SK-N-SH (cell line): ENCODE measurements at regions not wholly inside any gene's neighbourhood (a gene's known extent, or its start where the extent isn't known, plus 50 kb on each side); places are given as distances from the start of the nearest gene placed in this dataset.

Experiments
- CTCF ChIA-PET: fragments of 300-600, 350-600 bp; formaldehyde crosslinking; extraction: SDS; loops from one replicate; lab custom pipeline; 2021; lab: Yijun Ruan, JAX
- POLR2A ChIA-PET: fragments of 350-600 bp; sonication (Branson Sonifier 250); formaldehyde crosslinking; extraction: SDS; loops from one replicate; lab custom pipeline; 2020; ENCODE audit warnings: antibody characterized with exemption, inconsistent platforms; lab: Yijun Ruan, JAX
- DNase-seq: peaks from one replicate; pipeline ENCODE4 v3.0.0; 2012
- H2AFZ ChIP-seq: fragments of 200-600 bp; sonication (generic); 2 replicates; pipeline ENCODE4 v1.8.1; 2016; ENCODE audit warnings: antibody characterized with exemption, mild to moderate bottlenecking, low read depth
- H3F3A ChIP-seq: fragments of 200-600 bp; sonication (generic); replicated peaks from 2 replicates; pipeline ENCODE3; 2016; ENCODE audit warnings: antibody characterized with exemption, mild to moderate bottlenecking; ENCODE audit not compliant: insufficient read depth
- H3K27ac ChIP-seq, 2 experiments: fragments of 200-500 bp in 1 of 2; fragments of 200-600 bp in 1 of 2; sonication (Bioruptor generic) in 1 of 2; sonication (generic), shearing (Covaris generic) in 1 of 2; 2 replicates each; pipeline versions ENCODE4 v1.5.1 to v1.6.1; 2014 to 2016; ENCODE audit warnings: low read depth in 2 of 2, inconsistent platforms in 1 of 2, low read length in 1 of 2, mild to moderate bottlenecking in 1 of 2, mixed read lengths in 1 of 2
- H3K27me3 ChIP-seq: fragments of 200-600 bp; sonication (generic), shearing (Covaris generic); 2 replicates; pipeline ENCODE4 v1.6.1; 2016; ENCODE audit warnings: mixed run types; ENCODE audit not compliant: insufficient read depth
- H3K36me3 ChIP-seq, 2 experiments: fragments of 200-500 bp in 1 of 2; fragments of 200-600 bp in 1 of 2; sonication (Bioruptor generic) in 1 of 2; sonication (generic) in 1 of 2; replicated peaks in 1 of 2; 2 replicates each; pipeline versions ENCODE3 to v1.5.1; 2014 to 2016; ENCODE audit warnings: low read length in 1 of 2, mild to moderate bottlenecking in 1 of 2; ENCODE audit not compliant: insufficient read depth in 2 of 2, control insufficient read depth in 1 of 2
- H3K4me1 ChIP-seq, 2 experiments: fragments of 200-500 bp in 1 of 2; fragments of 200-600 bp in 1 of 2; sonication (Bioruptor generic) in 1 of 2; sonication (generic), shearing (Covaris generic) in 1 of 2; 2 replicates each; pipeline versions ENCODE4 v1.5.1 to v1.6.1; 2014 to 2016; ENCODE audit warnings: low read depth in 1 of 2, low read length in 1 of 2, mixed run types in 1 of 2; ENCODE audit not compliant: insufficient read depth in 2 of 2, control insufficient read depth in 1 of 2
- H3K4me2 ChIP-seq: fragments of 200-600 bp; sonication (generic), shearing (Covaris generic); 2 replicates; pipeline ENCODE4 v1.6.1; 2017; ENCODE audit warnings: mixed run types
- H3K4me3 ChIP-seq, 2 experiments: fragments of 200-500 bp in 1 of 2; fragments of 200-600 bp in 1 of 2; sonication (Bioruptor generic) in 1 of 2; sonication (generic), shearing (Covaris generic) in 1 of 2; 2 replicates each; pipeline versions ENCODE4 v1.5.1 to v1.8.1; 2014 to 2016; ENCODE audit warnings: low read depth in 2 of 2, inconsistent platforms in 1 of 2, low read length in 1 of 2, mild to moderate bottlenecking in 1 of 2, mixed read lengths in 1 of 2, moderate library complexity in 1 of 2
- H3K79me2 ChIP-seq: fragments of 200-600 bp; sonication (generic); 2 replicates; pipeline ENCODE4 v1.8.1; 2017; ENCODE audit warnings: mild to moderate bottlenecking; ENCODE audit not compliant: insufficient read depth
- H3K9ac ChIP-seq: fragments of 200-600 bp; sonication (generic); 2 replicates; pipeline ENCODE4 v1.6.1; 2017; ENCODE audit warnings: mixed run types
- H3K9me2 ChIP-seq: fragments of 200-600 bp; sonication (generic); 2 replicates; pipeline ENCODE4 v1.6.1; 2017; ENCODE audit warnings: mixed run types
- H3K9me3 ChIP-seq: fragments of 200-600 bp; sonication (generic); 2 replicates; pipeline ENCODE4 v1.6.1; 2017; ENCODE audit warnings: mixed run types, mild to moderate bottlenecking, moderate library complexity
- H4K20me1 ChIP-seq: fragments of 200-600 bp; sonication (generic); 2 replicates; pipeline ENCODE4 v1.6.1; 2017; ENCODE audit warnings: mild to moderate bottlenecking, mixed run types; ENCODE audit not compliant: insufficient read depth
- CHD2 ChIP-seq: fragments of 150-350 bp; IDR thresholded peaks from 2 replicates; pipeline ENCODE4 v1.6.1; 2018; ENCODE audit warnings: low read length; ENCODE audit not compliant: partially characterized antibody
- FOXJ3 ChIP-seq: sonication (generic); formaldehyde crosslinking; IDR thresholded peaks from 2 replicates; pipeline ENCODE4 v1.5.1; 2020; ENCODE audit warnings: mild to moderate bottlenecking, missing genetic modification reagents
- FOXM1 ChIP-seq: IDR thresholded peaks from 2 replicates; pipeline ENCODE4 v1.4.0; 2012; ENCODE audit warnings: low read depth, mild to moderate bottlenecking
- GATA2 ChIP-seq: sonication (generic); formaldehyde crosslinking; IDR thresholded peaks from 2 replicates; pipeline ENCODE4 v1.5.0; 2020; ENCODE audit warnings: mild to moderate bottlenecking, missing genetic modification reagents
- JUND ChIP-seq: IDR thresholded peaks from 2 replicates; pipeline ENCODE4 v1.4.0; 2012
- MEF2A ChIP-seq: IDR thresholded peaks from 2 replicates; pipeline ENCODE4 v1.4.0; 2012; ENCODE audit warnings: low read depth, borderline replicate concordance
- MXI1 ChIP-seq: IDR thresholded peaks from 2 replicates; pipeline ENCODE4 v1.6.1; 2012; ENCODE audit warnings: mild to moderate bottlenecking, low read depth, low read length, improper control_type of control experiment
- NRF1 ChIP-seq: IDR thresholded peaks from 2 replicates; pipeline ENCODE4 v1.6.1; 2012; ENCODE audit warnings: low read depth, mild to moderate bottlenecking, low read length
- PBX3 ChIP-seq: IDR thresholded peaks from 2 replicates; pipeline ENCODE4; 2012
- POLR2AphosphoS5 ChIP-seq: IDR thresholded peaks from 2 replicates; pipeline ENCODE4 v1.6.1; 2012; ENCODE audit warnings: low read depth, low read length
- REST ChIP-seq: IDR thresholded peaks from 2 replicates; pipeline ENCODE4 v1.6.1; 2012; ENCODE audit warnings: mild to moderate bottlenecking, low read depth, low read length, moderate library complexity
- RFX5 ChIP-seq: IDR thresholded peaks from 2 replicates; pipeline ENCODE4 v1.6.1; 2012; ENCODE audit warnings: mild to moderate bottlenecking, improper control_type of control experiment, low read length
- SMC3 ChIP-seq: IDR thresholded peaks from 2 replicates; pipeline ENCODE4 v1.6.1; 2012; ENCODE audit warnings: low read depth, low read length, improper control_type of control experiment
- TCF12 ChIP-seq: IDR thresholded peaks from 2 replicates; pipeline ENCODE4 v1.4.0; 2012
- TEAD4 ChIP-seq: IDR thresholded peaks from 2 replicates; pipeline ENCODE4 v1.4.0; 2012; ENCODE audit warnings: mild to moderate bottlenecking, borderline replicate concordance; ENCODE audit not compliant: insufficient read depth
- ZBTB33 ChIP-seq: IDR thresholded peaks from 2 replicates; pipeline ENCODE4 v1.4.0; 2012; ENCODE audit warnings: low read depth, borderline replicate concordance

GRCh38 chr10:60569681-60570080 lies 180.0 kb upstream of the ANK3 start:
- peaks cover 5 to 7% of the 10 kb centered on the region in 2 experiments; a peak in 3 of 4 replicates for H3K4me1 ChIP-seq
- no peak overlapping the region for H3K27ac ChIP-seq
- no peak overlapping the region for H3K9ac ChIP-seq
- H3K9me3 ChIP-seq, result no peaks in the 10 kb centered on the region
- H3K79me2 ChIP-seq, result no peaks in the 10 kb centered on the region
- H3K4me2 ChIP-seq, result no peak overlapping the region
- no peaks in the 10 kb centered on the region for H3K36me3 ChIP-seq
- no peak for DNase-seq
- no peak overlapping the region for H2AFZ ChIP-seq
- no peaks in the 10 kb centered on the region for H3K9me2 ChIP-seq
- no peaks in the 10 kb centered on the region for H3K27me3 ChIP-seq
- POLR2A ChIA-PET, result no interaction called here
- H3F3A ChIP-seq, result peaks cover 7% of the 10 kb centered on the region
- no peak for TF ChIP-seq MEF2A
- TF ChIP-seq, all 33 proteins: peak for 0
- CTCF ChIA-PET, result interaction anchor here (1.1 to 1.4 kb wide), 2 partner anchors 77 to 125 kb away, joined by 5 to 6 read pairs; no protein-coding TSS in a partner anchor
- Histone ChIP-seq H4K20me1 (no peaks in the 10 kb centered on the region), H3K4me3 (no peak overlapping the region)

- CTCF ChIA-PET, result interaction anchor here (0.6 kb wide), 1 partner anchor 356 kb away, joined by 3 read pairs; no protein-coding TSS in a partner anchor
- Histone ChIP-seq H3K4me1 (no peaks in the 10 kb centered on the region; a peak in 2 of 4 replicates), H3K36me3 (no peaks in the 10 kb centered on the region), H2AFZ (no peak overlapping the region), H3K9me3 (no peaks in the 10 kb centered on the region), H3K9ac (no peak overlapping the region), H4K20me1 (no peaks in the 10 kb centered on the region), H3K27me3 (no peaks in the 10 kb centered on the region), H3K27ac (no peak overlapping the region), H3K79me2 (no peaks in the 10 kb centered on the region), H3F3A (no peaks in the 10 kb centered on the region), H3K9me2 (no peaks in the 10 kb centered on the region), H3K4me3 (no peak overlapping the region), H3K4me2 (no peak overlapping the region)
- POLR2A ChIA-PET, result no interaction called here
- no peak for TF ChIP-seq TCF12
- TF ChIP-seq JUND, result no peak
- TF ChIP-seq TEAD4, result no peak
- TF ChIP-seq MEF2A, result no peak
- no peak for TF ChIP-seq ZBTB33
- no peak for TF ChIP-seq CHD2
- TF ChIP-seq NRF1, result no peak
- no peak for TF ChIP-seq PBX3
- no peak for TF ChIP-seq RFX5
- no peak for TF ChIP-seq FOXJ3 (CRISPR knock-in tag)
- TF ChIP-seq MXI1, result no peak
- TF ChIP-seq POLR2AphosphoS5, result no peak
- no peak for TF ChIP-seq GATA2 (CRISPR knock-in tag)
- no peak for TF ChIP-seq REST
- no peak for TF ChIP-seq SMC3
- no peak for TF ChIP-seq FOXM1
- DNase-seq, result no peak
Observed at GRCh38 chr10:60566096-60566495, 176.4 kb upstream of the ANK3 start.
